CD4-positive, alpha-beta T cell treated with Interleukin-4 for 4 hours (primary cell): ENCODE measurements at regions not wholly inside any gene's neighbourhood (a gene's known extent, or its start where the extent isn't known, plus 50 kb on each side); places are given as distances from the start of the nearest gene placed in this dataset.
"Not testable (repeated sequence)": the region's sequence is repeated elsewhere in the genome, so short reads cannot be mapped to it uniquely, and the experiment has no call there.

Source experiments
- DNase-seq: peaks from one replicate; pipeline ENCODE4 v3.0.0-alpha.2; 2020

DNA sequence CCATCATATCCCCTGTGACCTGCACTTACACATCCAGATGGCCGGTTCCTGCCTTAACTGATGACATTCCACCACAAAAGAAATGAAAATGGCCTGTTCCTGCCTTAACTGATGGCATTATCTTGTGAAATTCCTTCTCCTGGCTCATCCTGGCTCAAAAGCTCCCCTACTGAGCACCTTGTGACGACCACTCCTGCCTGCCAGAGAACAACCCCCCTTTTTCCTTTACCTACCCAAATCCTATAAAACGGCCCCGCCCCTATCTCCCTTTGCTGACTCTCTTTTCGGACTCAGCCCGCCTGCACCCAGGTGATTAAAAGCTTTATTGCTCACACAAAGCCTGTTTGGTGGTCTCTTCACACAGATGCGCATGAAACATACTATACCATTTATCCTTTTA, 279.7 kb upstream of the CHRM3 start:
- not testable (repeated sequence) for DNase-seq

DNA sequence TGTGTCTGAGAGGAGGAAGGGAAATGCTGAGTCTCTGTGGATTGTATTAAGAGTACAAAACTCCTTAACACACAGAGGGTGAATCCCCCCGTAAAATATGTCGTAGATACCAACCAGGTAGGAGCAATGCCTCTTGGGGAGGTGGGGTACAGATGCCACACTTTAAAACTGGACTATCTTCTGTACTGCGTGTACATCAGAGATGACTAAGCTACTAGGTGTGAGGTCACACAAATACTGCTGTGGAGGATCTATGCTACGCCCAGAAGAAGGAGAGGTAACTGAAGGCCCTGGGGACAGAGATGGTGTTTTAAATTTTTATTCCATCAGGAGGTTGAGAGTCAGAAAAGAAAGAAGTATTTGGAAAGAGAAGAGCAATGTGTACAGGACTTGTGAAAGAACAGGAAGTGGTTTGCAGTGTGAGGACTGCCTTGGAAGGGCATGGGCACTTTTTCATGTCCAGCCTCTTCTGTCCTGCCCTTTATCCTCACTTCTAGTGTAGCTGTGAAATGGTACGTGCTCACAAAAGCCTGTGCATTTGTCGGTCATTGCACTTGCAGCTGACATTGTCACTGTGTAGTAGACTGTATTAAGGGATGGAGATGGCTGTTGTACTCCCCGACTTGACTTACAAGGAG, 287.8 kb upstream of the CHRM3 start:
- no peak for DNase-seq

GRCh38 chr1:239091537-239091936, 294.8 kb upstream of the CHRM3 start:
- no peak for DNase-seq

GRCh38 chr1:239084459-239085080, 301.8 kb upstream of the CHRM3 start:
- DNase-seq: no peak

DNA sequence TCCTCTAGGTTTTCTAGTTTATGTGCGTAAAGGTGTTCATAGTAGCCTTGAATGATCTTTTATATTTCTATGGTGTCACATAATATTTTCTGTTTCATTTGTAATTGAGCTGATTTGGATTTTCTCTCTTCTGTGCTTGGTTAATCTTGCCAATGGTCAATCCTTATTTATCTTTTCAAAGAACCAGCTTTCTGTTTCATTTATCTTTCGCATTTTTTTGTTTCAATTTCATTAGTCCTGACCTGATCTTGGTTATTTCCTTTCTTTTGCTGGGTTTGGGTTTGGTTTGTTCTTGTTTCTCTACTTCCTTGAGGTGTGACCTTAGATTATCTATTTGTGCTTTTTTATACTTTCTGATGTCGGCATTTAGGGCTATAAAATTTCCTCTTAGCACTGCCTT, 304.4 kb upstream of the CHRM3 start:
- not testable (repeated sequence) for DNase-seq

DNA sequence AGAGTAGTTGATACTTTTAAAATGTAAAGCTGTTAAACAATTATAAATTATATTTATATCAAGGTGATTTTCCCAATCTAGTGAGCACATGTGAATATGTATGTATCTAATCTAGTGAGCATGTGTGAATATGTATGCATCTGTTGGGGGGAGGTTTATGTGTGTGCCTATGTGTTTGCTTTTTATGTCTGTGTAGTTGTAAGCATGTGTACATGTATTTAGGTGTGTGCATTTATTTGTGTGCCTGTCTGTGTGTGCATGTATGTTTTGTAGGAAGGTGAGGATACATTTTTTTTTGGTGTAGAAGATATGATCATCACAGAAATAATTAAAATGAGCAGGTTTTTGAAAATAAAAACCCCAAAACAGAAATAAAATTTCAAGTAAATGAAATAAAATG, 318.9 kb upstream of the CHRM3 start:
- DNase-seq: no peak

- no peak for DNase-seq
These were observed 319.3 kb upstream of the CHRM3 start for GRCh38 chr1:239067058-239067457.

DNA sequence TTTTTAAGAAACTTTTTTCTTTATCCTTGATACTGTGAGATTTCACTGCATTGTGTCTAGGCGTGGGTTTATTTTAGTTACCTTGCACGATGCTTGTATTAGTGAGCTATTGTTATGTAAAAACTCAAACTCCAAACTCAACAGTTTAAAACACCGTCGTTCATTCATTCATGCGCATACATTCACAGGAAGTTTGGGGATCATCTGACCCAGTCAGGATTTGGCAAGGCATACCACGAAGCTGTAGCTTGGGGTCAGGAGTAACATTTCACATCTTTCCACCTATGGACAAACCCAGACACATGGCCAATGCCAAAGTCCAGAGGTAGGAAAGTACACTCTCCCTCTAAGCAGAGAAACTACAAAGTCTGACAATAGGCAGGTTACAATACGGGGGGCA, 324.6 kb upstream of the CHRM3 start:
- no peak for DNase-seq

GRCh38 chr1:239058190-239058589, 328.2 kb upstream of the CHRM3 start:
- no peak for DNase-seq

DNA sequence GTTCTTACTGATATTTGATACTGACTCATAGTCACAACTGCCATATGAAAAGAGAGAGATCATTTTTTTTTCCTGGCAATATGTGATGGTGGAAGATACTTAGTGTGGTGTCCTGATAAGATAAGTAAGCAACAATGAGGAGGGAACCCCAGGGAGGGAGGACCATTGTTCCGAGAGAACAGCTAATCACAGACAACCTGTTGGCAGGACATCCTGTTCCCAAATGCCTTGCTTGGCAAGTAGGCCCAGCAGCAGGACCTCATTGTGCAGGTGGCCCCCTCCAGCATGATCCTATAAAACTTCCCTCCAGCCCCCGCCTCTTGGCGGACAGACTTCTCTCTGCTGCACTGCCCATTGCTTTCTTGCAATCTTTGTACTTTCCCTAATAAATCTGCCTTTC, 329.4 kb upstream of the CHRM3 start:
- no peak for DNase-seq

GRCh38 chr1:239053279-239053678, 333.1 kb upstream of the CHRM3 start:
- no peak for DNase-seq

GRCh38 chr1:239049571-239049970, 336.8 kb upstream of the CHRM3 start:
- DNase-seq: no peak

DNA sequence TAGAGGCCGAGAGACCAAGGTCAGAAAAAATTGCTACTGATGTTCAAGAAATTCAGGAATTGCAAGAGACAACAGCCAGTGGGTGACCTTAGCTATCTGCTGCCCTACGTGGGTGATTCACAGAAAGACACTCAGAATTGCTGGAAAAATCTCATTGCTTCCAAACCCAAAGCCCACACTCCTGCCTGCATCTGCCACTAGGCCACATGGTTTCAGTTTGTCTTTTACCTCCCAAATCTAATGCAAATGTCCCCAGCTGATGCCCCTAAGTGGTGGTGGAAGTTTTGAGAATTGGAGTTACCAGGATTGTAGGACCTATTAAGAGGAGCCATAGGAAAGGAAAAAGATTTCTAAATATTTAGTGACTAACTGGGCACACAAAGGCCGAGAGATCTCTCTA, 341.5 kb upstream of the CHRM3 start:
- DNase-seq: no peak

DNA sequence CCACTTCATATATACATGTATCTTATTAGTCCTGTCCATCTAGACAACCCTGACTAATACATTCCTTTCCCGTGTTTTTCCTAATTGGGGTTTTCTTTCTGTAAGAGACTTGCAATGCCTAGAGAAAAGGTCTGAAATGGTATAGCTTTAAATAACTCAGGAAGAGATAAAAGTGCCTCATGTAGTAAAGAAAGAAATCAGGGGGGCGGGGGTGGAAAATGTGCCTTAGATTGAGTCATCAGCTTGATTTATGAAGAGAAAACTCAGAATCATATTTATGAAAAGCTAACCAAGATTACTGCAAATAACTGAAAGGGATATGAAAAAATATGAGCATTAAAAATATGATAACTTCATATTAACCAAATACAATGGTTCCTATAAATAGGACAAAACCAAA, 345.8 kb upstream of the CHRM3 start:
- DNase-seq: no peak

DNA sequence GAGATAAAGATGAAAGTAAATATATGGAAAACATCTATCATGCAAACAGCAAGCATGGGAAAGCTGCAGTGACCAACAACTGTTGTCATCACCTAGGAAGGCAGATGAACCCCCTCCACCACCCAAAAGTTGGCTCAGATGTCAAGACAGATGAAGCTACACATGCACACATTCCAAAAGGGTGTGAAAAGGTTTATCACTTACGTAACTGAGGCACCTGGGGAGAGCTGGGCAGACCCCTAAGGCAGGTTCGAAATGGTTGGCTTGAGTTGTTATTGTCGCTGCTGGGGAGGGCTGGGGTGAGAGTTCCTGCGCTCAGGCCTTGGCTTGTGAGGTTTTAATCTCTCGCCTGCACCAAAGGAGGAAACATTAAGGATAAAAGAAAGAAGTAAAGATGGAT, 355.1 kb upstream of the CHRM3 start:
- no peak for DNase-seq

- no peak for DNase-seq
These were observed 360.2 kb upstream of the CHRM3 start for GRCh38 chr1:239025997-239026694.

GRCh38 chr1:239025223-239025622, 361.1 kb upstream of the CHRM3 start:
- no peak for DNase-seq

DNA sequence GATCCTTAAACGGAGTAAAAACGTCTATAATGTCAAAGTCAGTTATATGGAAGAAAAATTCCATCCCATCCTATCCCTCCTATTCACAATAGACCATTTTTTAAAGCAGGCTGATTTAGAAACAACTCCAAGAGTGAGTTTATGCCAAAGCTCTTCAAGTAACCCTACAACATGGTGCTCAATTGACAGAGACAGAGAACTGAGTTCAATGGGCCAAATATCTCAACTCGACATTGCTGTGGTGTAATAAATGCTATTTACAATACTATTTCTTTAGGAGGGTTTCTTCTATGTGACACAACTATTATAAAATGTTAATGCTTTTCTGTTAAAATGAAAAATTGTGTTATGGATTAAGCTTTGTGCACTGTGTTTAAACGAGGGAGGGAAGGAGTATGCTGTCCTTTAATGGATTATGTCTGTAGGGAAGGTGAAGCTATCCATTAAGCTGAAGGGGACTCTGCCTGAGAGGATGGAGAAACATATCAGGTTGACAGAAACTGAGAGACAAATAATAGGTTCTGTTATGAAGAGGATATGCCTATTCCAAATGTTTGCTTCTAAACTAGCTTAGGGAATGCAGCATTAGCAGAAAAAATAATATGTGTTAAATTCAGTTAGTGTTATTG, 362.5 kb upstream of the CHRM3 start:
- no peak for DNase-seq

- no peak for DNase-seq
These were observed 370.0 kb upstream of the CHRM3 start for GRCh38 chr1:239016337-239016736.

DNA sequence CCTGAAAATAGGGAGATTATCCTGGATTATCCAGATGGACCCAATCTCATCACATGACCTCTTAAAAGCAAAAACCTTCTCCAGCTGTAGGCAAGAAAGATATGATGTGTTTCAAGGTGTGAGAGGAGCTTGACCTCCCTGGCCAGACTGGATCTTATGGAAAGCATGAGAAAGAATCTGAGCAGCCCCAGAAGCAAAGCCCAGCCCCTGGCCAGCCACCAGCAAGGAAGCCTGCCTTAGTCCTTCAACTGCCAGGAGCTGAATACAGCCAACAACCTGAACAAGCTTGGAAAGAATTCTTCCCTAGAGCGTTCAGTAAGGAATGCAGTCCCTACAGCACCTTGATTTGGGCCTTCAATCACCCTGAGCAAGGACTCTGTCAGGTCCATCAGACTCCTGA, 375.0 kb upstream of the CHRM3 start:
- DNase-seq: no peak

- no peak for DNase-seq
These were observed 377.8 kb upstream of the CHRM3 start for GRCh38 chr1:239008568-239008967.

DNA sequence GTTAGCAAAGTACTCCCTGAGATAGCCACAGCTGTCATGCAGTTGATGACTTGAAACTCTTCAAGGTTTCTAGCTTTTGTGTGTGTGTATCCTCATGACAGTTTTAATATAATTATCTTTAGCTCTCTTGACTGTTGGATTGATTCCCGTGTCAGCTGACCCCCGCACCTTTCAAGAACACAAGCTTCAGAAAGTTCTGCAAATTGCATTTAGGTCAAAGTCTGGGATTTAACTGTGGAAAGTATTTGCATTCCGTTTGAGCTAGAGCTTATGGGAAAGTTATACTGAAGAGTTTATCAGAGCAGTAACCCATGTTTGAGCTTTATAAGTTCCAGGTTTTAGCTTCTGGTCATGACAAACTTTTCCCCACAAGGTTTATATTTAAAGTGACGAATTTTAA, 380.1 kb upstream of the CHRM3 start:
- no peak for DNase-seq

DNA sequence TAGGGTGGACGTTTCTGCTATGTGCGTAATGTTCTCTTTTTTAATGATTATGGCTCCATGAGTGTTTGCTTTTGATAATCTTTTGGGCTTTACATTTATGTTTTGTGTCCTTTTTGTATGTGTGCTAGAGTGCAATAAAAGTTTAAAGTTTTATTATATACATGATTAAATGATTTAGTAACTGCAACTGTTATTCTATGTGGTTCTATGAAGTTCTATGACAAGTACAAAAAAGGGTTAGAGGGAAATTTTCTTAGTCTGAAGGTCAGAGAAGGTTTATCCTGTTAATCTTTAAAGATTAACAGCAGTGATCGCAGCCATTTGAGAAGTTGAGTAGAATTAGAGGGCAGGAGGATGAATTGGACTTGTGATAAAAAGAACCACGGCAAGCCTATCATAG, 386.4 kb upstream of the CHRM3 start:
- DNase-seq: no peak

- DNase-seq: no peak
These were observed 387.8 kb upstream of the CHRM3 start for GRCh38 chr1:238998577-238998976.
